ENCODE measurements at regions not wholly inside any gene's neighbourhood (a gene's known extent, or its start where the extent isn't known, plus 50 kb on each side); places are given as distances from the start of the nearest gene placed in this dataset.

- TF ChIP-seq CTCF (conservative IDR thresholded peaks at IDR 0.05) = no peak
- no peak for TF ChIP-seq ZFX (IDR thresholded peaks at IDR 0.05)
Measured at GRCh38 chr3:80227216-80227615, 459.4 kb upstream of the ROBO1 start.
